GM12865 (cell line): ENCODE measurements at regions not wholly inside any gene's neighbourhood (a gene's known extent, or its start where the extent isn't known, plus 50 kb on each side); places are given as distances from the start of the nearest gene placed in this dataset.
"Not testable (repeated sequence)": the region's sequence is repeated elsewhere in the genome, so short reads cannot be mapped to it uniquely, and the experiment has no call there.

Experiments used
- DNase-seq: peaks from one replicate; pipeline ENCODE4 v3.0.0; 2010; ENCODE audit warnings: low read depth
- H3K4me3 ChIP-seq: 2 replicates; pipeline ENCODE4 v1.5.1; 2011; ENCODE audit warnings: mild to moderate bottlenecking, low read depth, low read length, control low read depth
- TF ChIP-seq, protein P1 (sequence below): IDR thresholded peaks from 2 replicates; pipeline ENCODE4 v1.5.1; 2011; ENCODE audit warnings: low read length, control low read depth, low read depth, inconsistent platforms; ENCODE audit not compliant: insufficient read depth; ENCODE audit errors: missing control alignments

- TF ChIP-seq, protein P1, sequence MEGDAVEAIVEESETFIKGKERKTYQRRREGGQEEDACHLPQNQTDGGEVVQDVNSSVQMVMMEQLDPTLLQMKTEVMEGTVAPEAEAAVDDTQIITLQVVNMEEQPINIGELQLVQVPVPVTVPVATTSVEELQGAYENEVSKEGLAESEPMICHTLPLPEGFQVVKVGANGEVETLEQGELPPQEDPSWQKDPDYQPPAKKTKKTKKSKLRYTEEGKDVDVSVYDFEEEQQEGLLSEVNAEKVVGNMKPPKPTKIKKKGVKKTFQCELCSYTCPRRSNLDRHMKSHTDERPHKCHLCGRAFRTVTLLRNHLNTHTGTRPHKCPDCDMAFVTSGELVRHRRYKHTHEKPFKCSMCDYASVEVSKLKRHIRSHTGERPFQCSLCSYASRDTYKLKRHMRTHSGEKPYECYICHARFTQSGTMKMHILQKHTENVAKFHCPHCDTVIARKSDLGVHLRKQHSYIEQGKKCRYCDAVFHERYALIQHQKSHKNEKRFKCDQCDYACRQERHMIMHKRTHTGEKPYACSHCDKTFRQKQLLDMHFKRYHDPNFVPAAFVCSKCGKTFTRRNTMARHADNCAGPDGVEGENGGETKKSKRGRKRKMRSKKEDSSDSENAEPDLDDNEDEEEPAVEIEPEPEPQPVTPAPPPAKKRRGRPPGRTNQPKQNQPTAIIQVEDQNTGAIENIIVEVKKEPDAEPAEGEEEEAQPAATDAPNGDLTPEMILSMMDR, result no peak
- no peak overlapping the region for H3K4me3 ChIP-seq
- no peak for DNase-seq
These were observed 670.0 kb downstream of the SI start for GRCh38 chr3:164408326-164408725.

- no peak overlapping the region for H3K4me3 ChIP-seq
- no peak for DNase-seq
- TF ChIP-seq, protein P1, result no peak
These were observed 671.2 kb downstream of the SI start for GRCh38 chr3:164407111-164407510.

- DNase-seq, result no peak
- H3K4me3 ChIP-seq, result no peak overlapping the region
- TF ChIP-seq, protein P1, result no peak
These were observed 672.0 kb downstream of the SI start for GRCh38 chr3:164406281-164406680.

DNA sequence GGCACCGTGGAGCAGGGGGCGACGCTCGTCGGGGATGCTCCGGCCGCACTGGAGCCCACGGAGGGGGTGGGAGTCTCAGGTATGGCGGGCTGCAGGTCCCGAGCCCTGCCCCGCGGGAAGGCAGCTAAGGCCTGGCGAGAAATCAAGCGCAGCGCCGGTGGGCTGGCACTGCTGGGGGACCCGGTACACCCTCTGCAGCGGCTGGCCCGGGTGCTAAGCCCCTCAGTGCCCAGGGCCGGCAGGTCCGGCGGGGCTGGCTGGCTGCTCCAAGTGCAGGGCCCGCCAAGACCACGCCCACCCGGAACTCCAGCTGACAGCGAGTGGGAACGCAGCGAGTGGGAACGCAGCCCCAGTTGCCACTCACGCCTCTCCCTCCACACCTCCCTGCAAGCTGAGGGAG is 676.4 kb downstream of the SI start:
- TF ChIP-seq, protein P1, result no peak
- no peak overlapping the region for H3K4me3 ChIP-seq
- no peak for DNase-seq

- not testable (repeated sequence) for DNase-seq, H3K4me3 ChIP-seq
These were observed 676.9 kb downstream of the SI start for GRCh38 chr3:164401440-164401839.

GRCh38 chr3:164397462-164397861 is 680.8 kb downstream of the SI start:
- DNase-seq, result no peak
- TF ChIP-seq, protein P1, result no peak
- no peak overlapping the region for H3K4me3 ChIP-seq

DNA sequence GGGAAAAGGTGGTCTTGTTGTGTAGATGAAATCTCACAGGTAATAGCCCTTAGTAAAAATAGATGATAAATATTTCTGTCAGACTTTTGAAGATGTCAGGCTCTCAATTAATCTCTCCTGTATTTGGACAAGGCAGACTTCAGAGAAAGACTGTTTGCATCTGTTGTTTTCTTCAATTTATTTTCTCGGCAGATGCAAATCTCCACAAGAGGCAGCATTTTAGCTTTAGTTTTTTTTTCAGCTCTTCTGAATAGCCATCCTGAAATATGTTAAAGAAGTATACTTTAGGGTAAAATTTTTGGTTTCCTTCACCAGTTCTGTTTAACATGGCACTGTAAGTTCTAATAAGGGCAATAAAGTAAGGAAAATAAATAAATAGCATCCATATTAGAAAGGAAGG is 685.1 kb downstream of the SI start:
- TF ChIP-seq, protein P1, result no peak
- no peak overlapping the region for H3K4me3 ChIP-seq

GRCh38 chr3:164390046-164390445 is 688.2 kb downstream of the SI start:
- no peak for DNase-seq
- TF ChIP-seq, protein P1, result no peak
- H3K4me3 ChIP-seq, result no peak overlapping the region

More for the DNA sequence above, 685.1 kb downstream of the SI start:
- DNase-seq, result no peak
